GM23248 (cell line): ENCODE measurements at regions not wholly inside any gene's neighbourhood (a gene's known extent, or its start where the extent isn't known, plus 50 kb on each side); places are given as distances from the start of the nearest gene placed in this dataset.

Experiments used
- EZH2 ChIP-seq: fragments of 200-600 bp; sonication (generic); IDR thresholded peaks from 2 replicates; pipeline ENCODE4 v1.6.1; 2018; ENCODE audit warnings: antibody characterized with exemption, mild to moderate bottlenecking; ENCODE audit not compliant: insufficient read depth, poor library complexity, severe bottlenecking
- EZH2phosphoT487 ChIP-seq: fragments of 200-600 bp; sonication (generic); IDR thresholded peaks from 2 replicates; pipeline ENCODE4 v1.6.1; 2018; ENCODE audit warnings: antibody characterized with exemption, moderate library complexity, mild to moderate bottlenecking, low read depth; ENCODE audit not compliant: insufficient read depth

DNA sequence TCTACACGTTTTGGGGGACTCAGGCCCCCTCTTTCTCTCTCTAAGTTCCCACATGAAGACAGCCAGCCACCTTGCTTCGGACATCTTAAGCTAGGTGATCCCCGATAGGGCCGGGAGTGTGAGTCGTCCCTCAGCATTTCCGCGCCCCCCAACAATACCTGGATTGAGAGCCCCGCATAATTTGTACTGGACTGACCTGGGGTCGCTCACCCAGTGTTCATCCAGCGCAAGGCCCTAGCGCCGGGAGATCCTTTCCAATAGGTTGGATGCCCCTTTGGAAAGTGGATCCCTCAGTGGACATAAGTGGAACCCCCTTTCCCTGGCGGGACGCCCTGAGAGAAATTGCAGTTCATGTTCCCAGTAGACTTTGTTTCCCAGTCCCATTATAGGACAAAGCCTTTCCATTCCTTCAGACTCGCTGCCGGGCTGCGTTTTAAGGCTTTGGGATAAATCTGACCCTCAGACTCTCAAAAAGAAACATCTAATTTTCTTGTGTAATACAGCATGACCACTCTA is 77.8 kb upstream of the KCNH7 start:
- TF ChIP-seq EZH2 (no peak), EZH2phosphoT487 (no peak)
